SW 1271 (cell line): ENCODE measurements at regions not wholly inside any gene's neighbourhood (a gene's known extent, or its start where the extent isn't known, plus 50 kb on each side); places are given as distances from the start of the nearest gene placed in this dataset.
"Not testable (repeated sequence)": the region's sequence is repeated elsewhere in the genome, so short reads cannot be mapped to it uniquely, and the experiment has no call there.

Experiments used
- DNase-seq, 2 experiments: peaks; one replicate each; lab custom pipeline; 2025; lab: John Stamatoyannopoulos, UW

GRCh38 chr5:30150231-30150630 is 1043.3 kb upstream of the CDH6 start:
- no peak for DNase-seq

GRCh38 chr5:30149526-30149925 is 1044.0 kb upstream of the CDH6 start:
- no peak for DNase-seq

- DNase-seq: no peak
Measured at GRCh38 chr5:30147976-30148375, 1045.5 kb upstream of the CDH6 start.

GRCh38 chr5:30144059-30144458 is 1049.4 kb upstream of the CDH6 start:
- not testable (repeated sequence) for DNase-seq

- no peak for DNase-seq
Measured at GRCh38 chr5:30142432-30142831, 1051.1 kb upstream of the CDH6 start.

GRCh38 chr5:30121043-30121442 is 1072.4 kb upstream of the CDH6 start:
- no peak for DNase-seq

- DNase-seq: no peak
Measured at GRCh38 chr5:30117135-30117534, 1076.4 kb upstream of the CDH6 start.

GRCh38 chr5:30113542-30113941 is 1079.9 kb upstream of the CDH6 start:
- DNase-seq: no peak

- DNase-seq: no peak
Measured at GRCh38 chr5:30112867-30113266, 1080.6 kb upstream of the CDH6 start.

- DNase-seq: no peak
Measured at GRCh38 chr5:30108051-30108450, 1085.4 kb upstream of the CDH6 start.

- DNase-seq: no peak
Measured at GRCh38 chr5:30106596-30106995, 1086.9 kb upstream of the CDH6 start.

- no peak for DNase-seq
Measured at GRCh38 chr5:30104872-30105596, 1088.5 kb upstream of the CDH6 start.

- DNase-seq: no peak
Measured at GRCh38 chr5:30103452-30104202, 1089.9 kb upstream of the CDH6 start.

- no peak for DNase-seq
Measured at GRCh38 chr5:30103052-30103451, 1090.4 kb upstream of the CDH6 start.

GRCh38 chr5:30102185-30102584 is 1091.3 kb upstream of the CDH6 start:
- no peak for DNase-seq

GRCh38 chr5:30100929-30101328 is 1092.6 kb upstream of the CDH6 start:
- no peak for DNase-seq

- DNase-seq: no peak
Measured at GRCh38 chr5:30100148-30100713, 1093.3 kb upstream of the CDH6 start.

GRCh38 chr5:30099634-30100033 is 1093.9 kb upstream of the CDH6 start:
- DNase-seq: no peak

GRCh38 chr5:30098940-30099339 is 1094.5 kb upstream of the CDH6 start:
- no peak for DNase-seq

- DNase-seq: no peak
Measured at GRCh38 chr5:30092548-30092947, 1100.9 kb upstream of the CDH6 start.

- DNase-seq: no peak
Measured at GRCh38 chr5:30069441-30070263, 1123.8 kb upstream of the CDH6 start.

GRCh38 chr5:30063503-30063902 is 1130.0 kb upstream of the CDH6 start:
- no peak for DNase-seq
